ENCODE measurements at regions not wholly inside any gene's neighbourhood (a gene's known extent, or its start where the extent isn't known, plus 50 kb on each side); places are given as distances from the start of the nearest gene placed in this dataset.

DNA sequence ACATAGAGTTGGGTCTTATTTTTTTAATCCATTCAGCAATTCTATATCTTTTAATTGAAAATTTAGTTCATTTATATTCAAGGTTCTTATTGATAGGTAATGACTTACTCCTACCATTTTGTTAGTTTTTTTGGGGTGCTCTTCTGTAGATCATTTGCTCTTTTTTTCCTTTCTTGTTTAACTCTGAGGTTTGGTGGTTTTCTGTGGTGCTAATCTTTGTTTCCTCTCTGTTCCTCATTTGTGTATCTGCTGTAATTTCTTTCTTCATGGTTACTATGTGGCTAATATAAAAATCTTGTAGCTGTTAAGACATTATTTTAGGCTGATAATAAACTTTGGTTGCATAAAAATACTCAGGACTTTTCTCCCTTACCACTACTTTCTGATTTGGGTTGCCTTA, 181.6 kb upstream of the DMRTA1 start:
- no peaks in the 10 kb centered on the region for H3K23me2 ChIP-seq (ENCODE audit: insufficient read length, low read depth, low read length, poor library complexity, severe bottlenecking)
- H4K8ac ChIP-seq (replicated peaks; ENCODE audit: insufficient read length, low read depth, low read length) = no peak overlapping the region
- no peak overlapping the region for H3K4ac ChIP-seq (ENCODE audit: low read depth, low read length)
- no peak overlapping the region for H4K91ac ChIP-seq (ENCODE audit: insufficient read length, low read depth, low read length)
- peaks cover 15 to 17% of the 10 kb centered on the region in 2 experiments for H3K9me3 Mint-ChIP-seq
- H3K4me1 ChIP-seq (ENCODE audit: insufficient read depth, low read length) = no peaks in the 10 kb centered on the region
- H3K79me2 ChIP-seq (ENCODE audit: insufficient read depth, low read length) = no peaks in the 10 kb centered on the region
- H3K4me2 ChIP-seq (ENCODE audit: insufficient read depth, insufficient read length, low read length) = no peak overlapping the region
- no peak overlapping the region for H2BK15ac ChIP-seq (ENCODE audit: low read depth, low read length)
- H3K56ac ChIP-seq (ENCODE audit: insufficient read length, low read depth, low read length) = no peak overlapping the region
- no peak overlapping the region for H3T11ph ChIP-seq (ENCODE audit: low read length)
- H3K23ac ChIP-seq (ENCODE audit: insufficient read length, low read depth, low read length) = no peak overlapping the region
- no peak overlapping the region for H2BK12ac ChIP-seq (ENCODE audit: insufficient read length, low read depth, low read length)
- no peaks in the 10 kb centered on the region for H3K27me3 Mint-ChIP-seq (ENCODE audit: low read depth)
- H3K9me3 ChIP-seq (ENCODE audit: control insufficient read depth, low read depth, low read length) = no peaks in the 10 kb centered on the region
- TF ChIP-seq, protein P1, sequence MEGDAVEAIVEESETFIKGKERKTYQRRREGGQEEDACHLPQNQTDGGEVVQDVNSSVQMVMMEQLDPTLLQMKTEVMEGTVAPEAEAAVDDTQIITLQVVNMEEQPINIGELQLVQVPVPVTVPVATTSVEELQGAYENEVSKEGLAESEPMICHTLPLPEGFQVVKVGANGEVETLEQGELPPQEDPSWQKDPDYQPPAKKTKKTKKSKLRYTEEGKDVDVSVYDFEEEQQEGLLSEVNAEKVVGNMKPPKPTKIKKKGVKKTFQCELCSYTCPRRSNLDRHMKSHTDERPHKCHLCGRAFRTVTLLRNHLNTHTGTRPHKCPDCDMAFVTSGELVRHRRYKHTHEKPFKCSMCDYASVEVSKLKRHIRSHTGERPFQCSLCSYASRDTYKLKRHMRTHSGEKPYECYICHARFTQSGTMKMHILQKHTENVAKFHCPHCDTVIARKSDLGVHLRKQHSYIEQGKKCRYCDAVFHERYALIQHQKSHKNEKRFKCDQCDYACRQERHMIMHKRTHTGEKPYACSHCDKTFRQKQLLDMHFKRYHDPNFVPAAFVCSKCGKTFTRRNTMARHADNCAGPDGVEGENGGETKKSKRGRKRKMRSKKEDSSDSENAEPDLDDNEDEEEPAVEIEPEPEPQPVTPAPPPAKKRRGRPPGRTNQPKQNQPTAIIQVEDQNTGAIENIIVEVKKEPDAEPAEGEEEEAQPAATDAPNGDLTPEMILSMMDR (conservative IDR thresholded peaks at IDR 0.05) = no peak
- H3K14ac ChIP-seq (ENCODE audit: insufficient read depth, low read length) = no peak overlapping the region
- H3K36me3 Mint-ChIP-seq (ENCODE audit: insufficient read depth in 1 of 3, low read depth in 3 of 3) = peaks cover 2 to 11% (median 5%) of the 10 kb centered on the region in 3 experiments; a peak in 3 of 7 replicates
- no peak for DNase-seq
- H3K4me1 Mint-ChIP-seq = no peaks in the 10 kb centered on the region
- no peaks in the 10 kb centered on the region for H3K79me1 ChIP-seq (ENCODE audit: insufficient read depth, low read depth, low read length, poor library complexity, severe bottlenecking)
- H3K18ac ChIP-seq (ENCODE audit: insufficient read length, low read depth, low read length) = no peak overlapping the region
- H2BK120ac ChIP-seq (ENCODE audit: low read depth, low read length, poor library complexity, severe bottlenecking) = no peak overlapping the region
- no peak overlapping the region for H3K27ac Mint-ChIP-seq
- no peak overlapping the region for H4K5ac ChIP-seq (ENCODE audit: insufficient read length, low read depth, low read length)
- no peak overlapping the region for H3K9ac ChIP-seq (ENCODE audit: extremely low read depth, insufficient read length, low read length)
- H3K27ac ChIP-seq (ENCODE audit: insufficient read length, low read depth, low read length) = no peak overlapping the region
- H3K4me3 Mint-ChIP-seq = no peak overlapping the region
- H2BK5ac ChIP-seq (ENCODE audit: insufficient read length, low read length) = no peak overlapping the region
- H3K27me3 ChIP-seq (ENCODE audit: insufficient read depth, low read length) = no peaks in the 10 kb centered on the region
- H2BK20ac ChIP-seq (ENCODE audit: low read depth, low read length, poor library complexity, severe bottlenecking) = no peak overlapping the region
- no peak overlapping the region for H2AK5ac ChIP-seq (ENCODE audit: insufficient read length, low read length)
- H2AFZ ChIP-seq (ENCODE audit: low read length) = no peak overlapping the region
- H4K20me1 ChIP-seq (ENCODE audit: control insufficient read depth, insufficient read depth, insufficient read length) = no peaks in the 10 kb centered on the region

Data from H9 (cell line).